MCF 10A (cell line): ENCODE measurements at regions not wholly inside any gene's neighbourhood (a gene's known extent, or its start where the extent isn't known, plus 50 kb on each side); places are given as distances from the start of the nearest gene placed in this dataset.

Experiments
- BruUV-seq: library from RNA; stranded (reverse); fragments of 400-500 nt; replicated peaks from 2 replicates; lab custom pipeline; 2021; lab: Mats Ljungman, UMichigan
- CTCF ChIA-PET: fragments of 300-600 bp; sonication (Branson Sonifier 250); formaldehyde crosslinking; extraction: SDS; loops from one replicate; lab custom pipeline; 2021; ENCODE audit warnings: antibody characterized with exemption, inconsistent platforms; lab: Yijun Ruan, JAX
- POLR2A ChIA-PET: fragments of 300-600, 350-650 bp; sonication (Branson Sonifier 250); formaldehyde crosslinking; extraction: SDS; loops from one replicate; lab custom pipeline; 2020; ENCODE audit warnings: antibody characterized with exemption, inconsistent platforms; lab: Yijun Ruan, JAX
- DNase-seq: peaks from one replicate; pipeline ENCODE4 v3.0.0-alpha.2; 2018; ENCODE audit not compliant: unreplicated experiment
- H3K27ac Mint-ChIP-seq: one replicate; pipeline ENCODE4 v1.8.0; 2022; ENCODE audit warnings: mild to moderate bottlenecking, low read depth, mixed read lengths; ENCODE audit not compliant: unreplicated experiment
- H3K27me3 Mint-ChIP-seq: one replicate; pipeline ENCODE4 v1.8.0; 2022; ENCODE audit warnings: mixed read lengths; ENCODE audit not compliant: insufficient read depth, unreplicated experiment
- H3K36me3 Mint-ChIP-seq: one replicate; pipeline ENCODE4 v1.8.0; 2022; ENCODE audit warnings: mild to moderate bottlenecking, moderate library complexity, mixed read lengths; ENCODE audit not compliant: insufficient read depth, unreplicated experiment
- H3K4me1 Mint-ChIP-seq: one replicate; pipeline ENCODE4 v1.8.0; 2022; ENCODE audit warnings: mixed read lengths; ENCODE audit not compliant: insufficient read depth, unreplicated experiment
- H3K4me3 Mint-ChIP-seq: one replicate; pipeline ENCODE4 v1.8.0; 2022; ENCODE audit warnings: mild to moderate bottlenecking, moderate library complexity, mixed read lengths; ENCODE audit not compliant: unreplicated experiment
- H3K9me3 Mint-ChIP-seq: one replicate; pipeline ENCODE4 v1.8.0; 2022; ENCODE audit warnings: mixed read lengths; ENCODE audit not compliant: unreplicated experiment
- intact Hi-C: fragments of 100-400 bp; cut with micrococcal nuclease; formaldehyde crosslinking; loops from 2 replicates; pipeline ENCODE4 v1.14.1; 2022
- TF ChIP-seq, protein P1 (sequence below): fragments of 200-600 bp; IDR thresholded peaks from one replicate; pipeline ENCODE4 v1.8.0; 2022; ENCODE audit warnings: antibody characterized with exemption, mild to moderate bottlenecking; ENCODE audit not compliant: unreplicated experiment

DNA sequence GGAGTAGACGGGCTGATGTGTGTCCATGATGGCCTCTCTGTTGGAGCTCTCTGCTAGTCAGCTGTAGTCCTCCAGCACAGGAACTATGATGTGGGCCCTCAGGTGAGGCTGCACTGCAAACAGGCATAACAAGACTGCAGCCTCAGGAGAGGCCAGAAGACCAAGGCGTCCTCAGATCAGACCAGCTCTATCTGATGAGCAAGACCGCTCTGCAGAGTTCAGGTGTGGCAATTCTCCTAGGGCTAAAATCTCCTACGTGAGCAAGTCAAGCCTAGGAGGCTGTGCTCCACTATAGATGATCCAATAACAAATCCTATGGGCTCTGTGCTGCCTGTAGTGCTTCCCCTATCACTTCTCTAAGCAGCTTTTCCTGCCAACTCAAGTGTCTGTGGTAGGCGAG is 633.4 kb upstream of the SYNCRIP start:
- intact Hi-C loops, result no loop called here
- H3K36me3 Mint-ChIP-seq, result no peaks in the 10 kb centered on the region
- no peak overlapping the region for H3K27ac Mint-ChIP-seq
- BruUV-seq, result no TSS peak
- H3K27me3 Mint-ChIP-seq, result no peaks in the 10 kb centered on the region
- peaks cover 4% of the 10 kb centered on the region for H3K9me3 Mint-ChIP-seq
- no peak overlapping the region for H3K4me3 Mint-ChIP-seq
- TF ChIP-seq, protein P1, sequence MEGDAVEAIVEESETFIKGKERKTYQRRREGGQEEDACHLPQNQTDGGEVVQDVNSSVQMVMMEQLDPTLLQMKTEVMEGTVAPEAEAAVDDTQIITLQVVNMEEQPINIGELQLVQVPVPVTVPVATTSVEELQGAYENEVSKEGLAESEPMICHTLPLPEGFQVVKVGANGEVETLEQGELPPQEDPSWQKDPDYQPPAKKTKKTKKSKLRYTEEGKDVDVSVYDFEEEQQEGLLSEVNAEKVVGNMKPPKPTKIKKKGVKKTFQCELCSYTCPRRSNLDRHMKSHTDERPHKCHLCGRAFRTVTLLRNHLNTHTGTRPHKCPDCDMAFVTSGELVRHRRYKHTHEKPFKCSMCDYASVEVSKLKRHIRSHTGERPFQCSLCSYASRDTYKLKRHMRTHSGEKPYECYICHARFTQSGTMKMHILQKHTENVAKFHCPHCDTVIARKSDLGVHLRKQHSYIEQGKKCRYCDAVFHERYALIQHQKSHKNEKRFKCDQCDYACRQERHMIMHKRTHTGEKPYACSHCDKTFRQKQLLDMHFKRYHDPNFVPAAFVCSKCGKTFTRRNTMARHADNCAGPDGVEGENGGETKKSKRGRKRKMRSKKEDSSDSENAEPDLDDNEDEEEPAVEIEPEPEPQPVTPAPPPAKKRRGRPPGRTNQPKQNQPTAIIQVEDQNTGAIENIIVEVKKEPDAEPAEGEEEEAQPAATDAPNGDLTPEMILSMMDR, result no peak
- ChIA-PET POLR2A (no interaction called here), CTCF (interaction anchor here (0.7 kb wide), 1 partner anchor 79 kb away, joined by 3 read pairs; no protein-coding TSS in a partner anchor)
- no peak for DNase-seq
- H3K4me1 Mint-ChIP-seq, result no peaks in the 10 kb centered on the region

DNA sequence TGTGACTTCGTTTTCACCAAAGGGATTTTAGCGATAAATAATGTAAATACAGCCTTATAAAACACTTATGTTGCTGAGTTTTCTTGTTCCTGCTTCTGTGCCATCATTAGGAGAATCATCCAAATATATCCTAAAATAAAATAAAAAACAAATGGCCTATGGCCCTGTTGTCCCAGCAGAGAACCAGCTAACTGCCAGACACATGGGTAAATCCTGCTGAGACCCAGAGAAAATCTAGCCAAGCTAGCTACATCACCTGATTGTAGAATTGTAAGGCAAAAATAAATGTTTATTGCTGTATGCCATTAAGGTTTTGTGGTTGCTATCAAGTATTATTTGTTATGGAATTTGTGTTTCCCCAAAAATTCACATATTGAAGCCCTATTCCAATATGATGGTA is 631.2 kb upstream of the SYNCRIP start:
- no peaks in the 10 kb centered on the region for H3K4me1 Mint-ChIP-seq
- H3K27me3 Mint-ChIP-seq, result no peaks in the 10 kb centered on the region
- DNase-seq, result no peak
- peaks cover 16% of the 10 kb centered on the region for H3K9me3 Mint-ChIP-seq
- no peak overlapping the region for H3K4me3 Mint-ChIP-seq
- BruUV-seq, result no TSS peak
- POLR2A ChIA-PET, result interaction anchor here (0.7 kb wide), 1 partner anchor 41 kb away, joined by 3 read pairs; no protein-coding TSS in a partner anchor
- no peak overlapping the region for H3K27ac Mint-ChIP-seq
- CTCF ChIA-PET, result no interaction called here
- TF ChIP-seq, protein P1, result no peak
- H3K36me3 Mint-ChIP-seq, result no peaks in the 10 kb centered on the region
- intact Hi-C loops, result no loop called here

DNA sequence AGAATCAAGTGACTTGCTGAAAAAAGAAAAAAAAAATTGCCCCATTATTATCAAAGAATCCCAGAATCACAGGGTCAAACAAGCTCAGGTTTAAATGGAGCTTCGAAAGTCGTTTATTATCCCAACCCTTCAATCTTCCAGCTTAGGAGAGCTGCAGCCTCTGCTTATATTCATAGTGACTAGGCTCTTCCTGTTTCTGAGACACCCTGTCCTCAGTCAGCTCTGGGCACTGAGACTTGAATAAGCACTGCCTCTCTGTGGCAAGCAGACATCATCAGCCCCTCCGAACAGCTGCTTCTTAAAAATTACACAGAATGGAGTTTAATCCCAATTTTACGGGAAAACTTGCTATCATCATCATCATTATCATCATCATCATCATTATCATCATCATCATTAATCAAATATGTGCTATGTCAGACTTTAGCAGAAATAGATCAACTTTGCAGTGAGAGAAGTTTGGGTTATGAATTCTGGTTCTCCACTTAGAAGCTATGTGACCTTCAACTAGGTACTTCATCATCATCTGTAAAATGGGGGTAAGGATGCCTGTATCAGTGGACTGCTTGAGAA is 614.0 kb upstream of the SYNCRIP start:
- no peaks in the 10 kb centered on the region for H3K9me3 Mint-ChIP-seq
- peaks cover 13% of the 10 kb centered on the region for H3K27me3 Mint-ChIP-seq
- no TSS peak for BruUV-seq
- TF ChIP-seq, protein P1, result no peak
- ChIA-PET CTCF (no interaction called here), POLR2A (no interaction called here)
- intact Hi-C loops, result no loop called here
- H3K4me1 Mint-ChIP-seq, result no peaks in the 10 kb centered on the region
- no peak overlapping the region for H3K4me3 Mint-ChIP-seq
- no peaks in the 10 kb centered on the region for H3K36me3 Mint-ChIP-seq
- no peak for DNase-seq
- no peak overlapping the region for H3K27ac Mint-ChIP-seq

DNA sequence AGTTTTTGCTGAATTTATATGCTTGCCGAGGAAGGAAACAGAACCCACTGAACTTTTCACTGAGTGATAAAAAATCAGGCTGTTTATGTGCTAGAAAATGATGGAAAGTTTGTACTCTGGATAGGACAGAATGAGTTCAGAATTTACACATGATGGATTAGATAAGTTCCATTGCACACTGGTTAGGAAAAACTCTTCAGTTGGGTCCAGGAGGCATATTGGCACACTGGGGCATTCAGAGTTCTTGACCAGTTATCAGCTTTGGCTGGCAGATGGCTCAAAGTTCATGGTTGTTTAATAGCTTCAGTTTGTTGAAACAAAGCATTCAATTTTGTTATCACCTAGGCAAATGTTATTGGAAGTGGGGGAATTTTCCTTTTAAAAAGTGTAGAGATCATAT is 613.3 kb upstream of the SYNCRIP start:
- Mint-ChIP-seq H3K9me3 (peaks cover 2% of the 10 kb centered on the region), H3K4me3 (no peak overlapping the region), H3K36me3 (no peaks in the 10 kb centered on the region), H3K27me3 (peaks cover 10% of the 10 kb centered on the region), H3K27ac (no peak overlapping the region), H3K4me1 (no peaks in the 10 kb centered on the region)
- ChIA-PET CTCF (no interaction called here), POLR2A (no interaction called here)
- TF ChIP-seq, protein P1, result no peak
- BruUV-seq, result no TSS peak
- DNase-seq, result no peak
- intact Hi-C loops, result no loop called here
